ENCODE measurements at regions not wholly inside any gene's neighbourhood (a gene's known extent, or its start where the extent isn't known, plus 50 kb on each side); places are given as distances from the start of the nearest gene placed in this dataset.

DNA sequence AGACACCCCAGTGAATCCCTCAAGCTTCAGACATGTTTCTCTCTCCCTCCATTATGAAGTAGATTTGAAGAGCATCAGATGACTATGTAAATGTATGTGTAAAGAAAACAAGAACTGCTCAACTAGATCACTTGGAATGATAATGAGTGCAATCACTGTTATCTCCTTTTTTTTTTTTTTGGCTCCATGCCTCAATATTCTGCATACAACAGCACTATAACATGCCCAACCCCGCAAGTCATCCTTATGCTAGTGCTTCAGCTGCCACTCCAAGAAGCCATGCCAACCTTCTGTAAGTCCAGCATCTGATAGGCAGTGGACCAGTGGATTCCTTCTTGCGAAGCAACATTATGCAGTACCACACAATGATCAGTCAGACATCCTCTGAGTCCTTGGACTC is 133.7 kb downstream of the TFPI2 start:
- no peak for DNase-seq (ENCODE audit: low read depth in 1 of 2, low spot score in 1 of 2)
- TF ChIP-seq GABPA (IDR thresholded peaks at IDR 0.05; ENCODE audit: low read depth): no peak
- no peak for TF ChIP-seq SPI1 (IDR thresholded peaks at IDR 0.05; ENCODE audit: borderline replicate concordance, low read depth)
- TF ChIP-seq, protein P1, sequence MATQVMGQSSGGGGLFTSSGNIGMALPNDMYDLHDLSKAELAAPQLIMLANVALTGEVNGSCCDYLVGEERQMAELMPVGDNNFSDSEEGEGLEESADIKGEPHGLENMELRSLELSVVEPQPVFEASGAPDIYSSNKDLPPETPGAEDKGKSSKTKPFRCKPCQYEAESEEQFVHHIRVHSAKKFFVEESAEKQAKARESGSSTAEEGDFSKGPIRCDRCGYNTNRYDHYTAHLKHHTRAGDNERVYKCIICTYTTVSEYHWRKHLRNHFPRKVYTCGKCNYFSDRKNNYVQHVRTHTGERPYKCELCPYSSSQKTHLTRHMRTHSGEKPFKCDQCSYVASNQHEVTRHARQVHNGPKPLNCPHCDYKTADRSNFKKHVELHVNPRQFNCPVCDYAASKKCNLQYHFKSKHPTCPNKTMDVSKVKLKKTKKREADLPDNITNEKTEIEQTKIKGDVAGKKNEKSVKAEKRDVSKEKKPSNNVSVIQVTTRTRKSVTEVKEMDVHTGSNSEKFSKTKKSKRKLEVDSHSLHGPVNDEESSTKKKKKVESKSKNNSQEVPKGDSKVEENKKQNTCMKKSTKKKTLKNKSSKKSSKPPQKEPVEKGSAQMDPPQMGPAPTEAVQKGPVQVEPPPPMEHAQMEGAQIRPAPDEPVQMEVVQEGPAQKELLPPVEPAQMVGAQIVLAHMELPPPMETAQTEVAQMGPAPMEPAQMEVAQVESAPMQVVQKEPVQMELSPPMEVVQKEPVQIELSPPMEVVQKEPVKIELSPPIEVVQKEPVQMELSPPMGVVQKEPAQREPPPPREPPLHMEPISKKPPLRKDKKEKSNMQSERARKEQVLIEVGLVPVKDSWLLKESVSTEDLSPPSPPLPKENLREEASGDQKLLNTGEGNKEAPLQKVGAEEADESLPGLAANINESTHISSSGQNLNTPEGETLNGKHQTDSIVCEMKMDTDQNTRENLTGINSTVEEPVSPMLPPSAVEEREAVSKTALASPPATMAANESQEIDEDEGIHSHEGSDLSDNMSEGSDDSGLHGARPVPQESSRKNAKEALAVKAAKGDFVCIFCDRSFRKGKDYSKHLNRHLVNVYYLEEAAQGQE (IDR thresholded peaks at IDR 0.05; ENCODE audit: insufficient replicate concordance, low read depth): no peak
- TF ChIP-seq POLR2AphosphoS5 (IDR thresholded peaks at IDR 0.05; ENCODE audit: low read depth): no peak
- H3K4me3 ChIP-seq (replicated peaks; ENCODE audit: insufficient read depth, low read length): no peak overlapping the region
- no peak overlapping the region for H3K27ac ChIP-seq (replicated peaks)
- H3K27me3 ChIP-seq (ENCODE audit: insufficient read depth, poor library complexity, severe bottlenecking): no peaks in the 10 kb centered on the region

DNA sequence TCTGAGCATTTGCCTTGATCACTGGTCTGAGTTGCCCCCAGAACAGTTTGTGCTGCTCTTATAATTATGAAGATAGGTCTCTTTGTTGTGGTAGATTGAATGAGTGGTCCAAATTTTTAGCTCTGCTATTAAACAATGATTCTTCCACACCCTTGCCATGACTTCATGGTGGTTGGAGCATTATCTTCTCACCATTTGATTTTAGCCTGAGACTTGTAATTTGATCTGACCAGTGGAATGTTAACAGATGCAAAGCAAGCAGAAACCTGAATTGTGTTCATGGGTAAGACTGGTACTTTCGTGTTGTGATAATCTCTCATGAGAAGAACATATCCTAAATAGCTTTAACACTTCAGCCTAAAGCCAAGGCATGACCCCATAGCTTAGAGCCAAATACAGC is 139.1 kb downstream of the TFPI2 start:
- Histone ChIP-seq H3K27me3 (ENCODE audit: insufficient read depth, poor library complexity, severe bottlenecking) (no peaks in the 10 kb centered on the region), H3K4me3 (replicated peaks; ENCODE audit: insufficient read depth, low read length) (no peak overlapping the region), H3K27ac (replicated peaks) (no peak overlapping the region)
- TF ChIP-seq, protein P2, sequence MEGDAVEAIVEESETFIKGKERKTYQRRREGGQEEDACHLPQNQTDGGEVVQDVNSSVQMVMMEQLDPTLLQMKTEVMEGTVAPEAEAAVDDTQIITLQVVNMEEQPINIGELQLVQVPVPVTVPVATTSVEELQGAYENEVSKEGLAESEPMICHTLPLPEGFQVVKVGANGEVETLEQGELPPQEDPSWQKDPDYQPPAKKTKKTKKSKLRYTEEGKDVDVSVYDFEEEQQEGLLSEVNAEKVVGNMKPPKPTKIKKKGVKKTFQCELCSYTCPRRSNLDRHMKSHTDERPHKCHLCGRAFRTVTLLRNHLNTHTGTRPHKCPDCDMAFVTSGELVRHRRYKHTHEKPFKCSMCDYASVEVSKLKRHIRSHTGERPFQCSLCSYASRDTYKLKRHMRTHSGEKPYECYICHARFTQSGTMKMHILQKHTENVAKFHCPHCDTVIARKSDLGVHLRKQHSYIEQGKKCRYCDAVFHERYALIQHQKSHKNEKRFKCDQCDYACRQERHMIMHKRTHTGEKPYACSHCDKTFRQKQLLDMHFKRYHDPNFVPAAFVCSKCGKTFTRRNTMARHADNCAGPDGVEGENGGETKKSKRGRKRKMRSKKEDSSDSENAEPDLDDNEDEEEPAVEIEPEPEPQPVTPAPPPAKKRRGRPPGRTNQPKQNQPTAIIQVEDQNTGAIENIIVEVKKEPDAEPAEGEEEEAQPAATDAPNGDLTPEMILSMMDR (IDR thresholded peaks at IDR 0.05; ENCODE audit: insufficient read depth, low read length): no peak
- TF ChIP-seq GABPA (IDR thresholded peaks at IDR 0.05; ENCODE audit: low read depth) (no peak), SPI1 (IDR thresholded peaks at IDR 0.05; ENCODE audit: borderline replicate concordance, low read depth) (no peak), POLR2AphosphoS5 (IDR thresholded peaks at IDR 0.05; ENCODE audit: low read depth) (no peak)
- TF ChIP-seq, protein P1 (IDR thresholded peaks at IDR 0.05; ENCODE audit: insufficient replicate concordance, low read depth): no peak
- DNase-seq (ENCODE audit: low read depth in 1 of 2, low spot score in 1 of 2): no peak

DNA sequence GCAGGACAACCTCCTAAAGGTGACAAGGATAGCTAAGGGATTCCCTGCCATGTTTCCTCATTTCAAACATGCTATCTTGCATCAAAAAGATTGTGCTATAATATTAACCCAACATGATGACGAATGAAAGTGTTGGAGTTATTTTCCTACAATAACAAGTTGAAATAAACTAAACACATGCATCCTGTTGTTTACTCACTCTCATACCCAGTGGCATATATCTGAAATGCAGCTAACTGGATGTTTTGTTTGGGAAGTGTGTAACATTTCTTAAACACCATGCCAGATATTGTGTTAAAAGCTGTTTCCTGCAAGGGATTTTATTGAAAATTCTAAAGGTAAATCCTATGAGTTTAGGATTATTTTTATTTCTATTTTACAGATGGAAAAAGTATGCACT is 139.6 kb downstream of the TFPI2 start:
- no peak overlapping the region for H3K27ac ChIP-seq (replicated peaks)
- DNase-seq (ENCODE audit: low read depth in 1 of 2, low spot score in 1 of 2): no peak
- TF ChIP-seq GABPA (IDR thresholded peaks at IDR 0.05; ENCODE audit: low read depth) (no peak), POLR2AphosphoS5 (IDR thresholded peaks at IDR 0.05; ENCODE audit: low read depth) (no peak), SPI1 (IDR thresholded peaks at IDR 0.05; ENCODE audit: borderline replicate concordance, low read depth) (no peak)
- TF ChIP-seq, protein P2 (IDR thresholded peaks at IDR 0.05; ENCODE audit: insufficient read depth, low read length): no peak
- H3K4me3 ChIP-seq (replicated peaks; ENCODE audit: insufficient read depth, low read length): no peak overlapping the region
- no peaks in the 10 kb centered on the region for H3K27me3 ChIP-seq (ENCODE audit: insufficient read depth, poor library complexity, severe bottlenecking)

DNA sequence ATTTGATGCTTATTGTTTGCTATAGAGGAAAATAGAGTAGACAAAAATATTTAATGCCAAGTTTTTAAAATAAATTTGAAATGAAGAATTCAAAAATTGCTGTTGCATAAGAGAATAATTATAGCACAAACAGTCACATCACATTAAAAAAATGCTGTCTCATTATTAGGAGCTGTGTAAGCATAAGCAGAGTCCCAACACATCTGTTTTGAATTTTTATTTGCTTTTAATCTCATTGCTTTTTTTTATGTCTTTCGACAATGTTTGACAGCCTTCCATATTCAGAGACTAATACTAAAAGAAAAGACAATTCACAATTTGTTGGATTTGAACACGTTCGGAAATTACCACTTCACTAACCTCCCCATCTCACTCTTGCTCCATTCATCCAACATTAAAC is 143.5 kb downstream of the TFPI2 start:
- TF ChIP-seq GABPA (IDR thresholded peaks at IDR 0.05; ENCODE audit: low read depth) (no peak), POLR2AphosphoS5 (IDR thresholded peaks at IDR 0.05; ENCODE audit: low read depth) (no peak), SPI1 (IDR thresholded peaks at IDR 0.05; ENCODE audit: borderline replicate concordance, low read depth) (no peak)
- TF ChIP-seq, protein P1 (IDR thresholded peaks at IDR 0.05; ENCODE audit: insufficient replicate concordance, low read depth): no peak
- TF ChIP-seq, protein P2 (IDR thresholded peaks at IDR 0.05; ENCODE audit: insufficient read depth, low read length): no peak
- Histone ChIP-seq H3K27ac (replicated peaks) (no peak overlapping the region), H3K27me3 (ENCODE audit: insufficient read depth, poor library complexity, severe bottlenecking) (no peaks in the 10 kb centered on the region)

More for the DNA sequence above, 143.5 kb downstream of the TFPI2 start:
- H3K4me3 ChIP-seq (replicated peaks; ENCODE audit: insufficient read depth, low read length): no peak overlapping the region
- DNase-seq (ENCODE audit: low read depth in 1 of 2, low spot score in 1 of 2): no peak

Measured in HL-60 (cell line).